Sigmoid colon (tissue), 4 donors: ENCODE measurements at regions not wholly inside any gene's neighbourhood (a gene's known extent, or its start where the extent isn't known, plus 50 kb on each side); places are given as distances from the start of the nearest gene placed in this dataset.
"Not testable (repeated sequence)": the region's sequence is repeated elsewhere in the genome, so short reads cannot be mapped to it uniquely, and the experiment has no call there.

Source experiments
- CTCF ChIP-seq, 4 experiments: fragments of 450-650 bp in 3 of 4; fragments of 200-600 bp in 1 of 4; IDR thresholded peaks; one replicate each; pipeline ENCODE4 v1.5.1; 2016 to 2019; ENCODE audit warnings: antibody characterized with exemption in 4 of 4, mild to moderate bottlenecking in 3 of 4, moderate library complexity in 2 of 4
- POLR2A ChIP-seq, 2 donors: fragments of 450-650 bp; IDR thresholded peaks; one replicate each; pipeline ENCODE4 v1.6.1; 2016; ENCODE audit warnings: antibody characterized with exemption in 2 of 2, mild to moderate bottlenecking in 2 of 2, moderate library complexity in 2 of 2
- POLR2AphosphoS5 ChIP-seq, 4 donors: sonication (generic); formaldehyde crosslinking; IDR thresholded peaks; one replicate each; pipeline ENCODE4 v1.6.1; 2017; ENCODE audit warnings: antibody characterized with exemption in 4 of 4

GRCh38 chr6:977226-977625 lies 284.3 kb upstream of the EXOC2 start:
- not testable (repeated sequence) for TF ChIP-seq POLR2A, CTCF, POLR2AphosphoS5 (IDR thresholded peaks at IDR 0.05)
